Liver (tissue), 7 donors: ENCODE measurements at regions not wholly inside any gene's neighbourhood (a gene's known extent, or its start where the extent isn't known, plus 50 kb on each side); places are given as distances from the start of the nearest gene placed in this dataset.

ENCODE experiments used
- DNase-seq: peaks from one replicate; pipeline ENCODE4 v3.0.0-alpha.2; 2017; ENCODE audit warnings: low spot score
- H3K27ac ChIP-seq, 2 donors: one replicate each; pipeline ENCODE4 v1.7.0; 2013; ENCODE audit warnings: inconsistent platforms in 2 of 2, low read length in 2 of 2, control low read depth in 1 of 2, low read depth in 1 of 2, mild to moderate bottlenecking in 1 of 2
- H3K27me3 ChIP-seq, 4 donors: one replicate each; pipeline versions ENCODE4 v1.6.1 to v1.7.0; 2013; ENCODE audit warnings: low read length in 3 of 4, inconsistent platforms in 1 of 4, mild to moderate bottlenecking in 1 of 4, moderate library complexity in 1 of 4; ENCODE audit not compliant: control insufficient read depth in 4 of 4, insufficient read depth in 4 of 4
- H3K36me3 ChIP-seq, 4 donors: one replicate each; pipeline versions ENCODE4 v1.6.1 to v1.7.0; 2013; ENCODE audit warnings: low read length in 3 of 4, mild to moderate bottlenecking in 3 of 4, low read depth in 1 of 4, moderate library complexity in 1 of 4; ENCODE audit not compliant: control insufficient read depth in 4 of 4, insufficient read depth in 3 of 4
- H3K4me1 ChIP-seq, 4 donors: one replicate each; pipeline versions ENCODE4 v1.6.1 to v1.7.0; 2013; ENCODE audit warnings: low read length in 3 of 4, mild to moderate bottlenecking in 3 of 4, moderate library complexity in 1 of 4; ENCODE audit not compliant: control insufficient read depth in 4 of 4, insufficient read depth in 4 of 4
- H3K4me3 ChIP-seq, 3 donors: one replicate each; pipeline versions ENCODE4 v1.6.1 to v1.7.0; 2013; ENCODE audit warnings: low read length in 3 of 3, control low read depth in 1 of 3, low read depth in 1 of 3, mild to moderate bottlenecking in 1 of 3
- H3K9ac ChIP-seq, 2 donors: one replicate each; pipeline ENCODE4 v1.7.0; 2013; ENCODE audit warnings: low read length in 2 of 2, mild to moderate bottlenecking in 2 of 2, moderate library complexity in 2 of 2, control low read depth in 1 of 2, low read depth in 1 of 2
- H3K9me3 ChIP-seq, 4 donors: one replicate each; pipeline versions ENCODE4 v1.6.1 to v1.7.0; 2013; ENCODE audit warnings: low read length in 3 of 4; ENCODE audit not compliant: control insufficient read depth in 4 of 4
- RXRA ChIP-seq, 2 donors: IDR thresholded peaks; 2 replicates each; pipeline ENCODE4 v1.6.1; 2017 to 2018; ENCODE audit warnings: antibody characterized with exemption in 2 of 2, mild to moderate bottlenecking in 1 of 2
- YY1 ChIP-seq: IDR thresholded peaks from 2 replicates; pipeline ENCODE4 v1.6.1; 2016; ENCODE audit warnings: antibody characterized with exemption, mild to moderate bottlenecking
- WGBS: extraction: QIAGEN DNeasy Blood & Tissue Kit; methylation state at CpG from one replicate; pipeline ENCODE4 v1.1.7; 2013; 5-methylcytosine and 5-hydroxymethylcytosine counted together
- donor health status: healthy.
- donor health status: healthy.
- donor health status: healthy.
- donor health status: healthy.

DNA sequence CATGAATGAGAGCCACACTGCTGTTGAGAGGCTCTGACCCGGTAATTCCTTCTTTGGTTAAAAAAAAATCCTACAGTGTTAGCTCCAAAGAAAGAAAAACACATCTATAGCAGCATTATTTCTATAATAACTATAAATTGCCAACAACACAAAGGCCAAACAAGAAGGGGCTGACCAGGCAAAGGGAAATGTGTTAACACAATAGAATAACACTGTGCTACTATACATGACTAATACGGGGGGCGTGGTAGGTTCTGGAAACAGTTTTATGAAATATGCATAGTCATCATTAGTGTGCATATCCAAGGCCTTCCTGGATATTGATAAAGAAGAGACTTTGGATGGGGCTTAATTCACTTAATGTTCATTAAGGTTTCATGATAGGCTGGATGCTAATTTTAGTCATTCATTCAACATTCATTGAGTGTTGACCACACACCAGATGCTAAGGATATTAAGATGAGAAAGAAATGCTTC, 50.0 kb upstream of the CCL1 start:
- no peak overlapping the region for H3K4me3 ChIP-seq
- H3K27ac ChIP-seq: no peak overlapping the region
- no peak for DNase-seq
- H3K9me3 ChIP-seq: no peaks in the 10 kb centered on the region
- H3K4me1 ChIP-seq: no peaks in the 10 kb centered on the region
- WGBS: 82% methylated on average over 3 of the region's 3 CpGs
- TF ChIP-seq RXRA (IDR thresholded peaks at IDR 0.05) (no peak), YY1 (no peak)
- H3K27me3 ChIP-seq: peaks cover 0 to 5% (median 1%) of the 10 kb centered on the region in 4 donors
- no peaks in the 10 kb centered on the region for H3K36me3 ChIP-seq
- no peak overlapping the region for H3K9ac ChIP-seq
